H1 (cell line): ENCODE measurements at regions not wholly inside any gene's neighbourhood (a gene's known extent, or its start where the extent isn't known, plus 50 kb on each side); places are given as distances from the start of the nearest gene placed in this dataset.

Experiments
- CTCF ChIA-PET: fragments of 300-600 bp; sonication (Branson Sonifier 250); formaldehyde crosslinking; loops from one replicate; lab custom pipeline; 2021; ENCODE audit not compliant: partially characterized antibody; lab: Charles Lee
- POLR2A ChIA-PET: fragments of 300-600 bp; sonication (Branson Sonifier 250); formaldehyde crosslinking; loops from one replicate; lab custom pipeline; 2021; ENCODE audit warnings: inconsistent platforms; ENCODE audit not compliant: partially characterized antibody; lab: Charles Lee
- DNase-seq, 2 experiments: peaks; one replicate each; pipeline versions ENCODE4 v3.0.0 to v3.0.0-alpha.2; 2010 to 2022; ENCODE audit warnings: low spot score in 2 of 2, low read depth in 1 of 2, mixed read lengths in 1 of 2
- FAIRE-seq: peaks from 2 replicates; lab custom pipeline; 2011; peaks lifted over from hg19 to GRCh38; lab: Jason Lieb, UNC
- H2AFZ ChIP-seq: 2 replicates; pipeline ENCODE4 v1.8.1; 2012; ENCODE audit warnings: low read length, inconsistent platforms
- H2AK5ac ChIP-seq: 2 replicates; pipeline ENCODE4 v1.6.1; 2013; ENCODE audit warnings: low read depth, low read length
- H2BK120ac ChIP-seq: replicated peaks from 2 replicates; pipeline ENCODE3; 2013; ENCODE audit warnings: low read depth, low read length, inconsistent platforms
- H2BK12ac ChIP-seq: 2 replicates; pipeline ENCODE4 v1.6.1; 2013; ENCODE audit warnings: low read depth, low read length
- H2BK15ac ChIP-seq: 2 replicates; pipeline ENCODE4 v1.6.1; 2013; ENCODE audit warnings: low read length
- H2BK20ac ChIP-seq: 2 replicates; pipeline ENCODE4 v1.6.1; 2013; ENCODE audit warnings: low read length
- H2BK5ac ChIP-seq: 2 replicates; pipeline ENCODE4 v1.6.1; 2013; ENCODE audit warnings: low read depth, low read length
- H3K14ac ChIP-seq: 2 replicates; pipeline ENCODE4 v1.6.1; 2013; ENCODE audit warnings: inconsistent platforms; ENCODE audit not compliant: insufficient read length
- H3K18ac ChIP-seq: 2 replicates; pipeline ENCODE4 v1.6.1; 2013; ENCODE audit warnings: low read length; ENCODE audit errors: extremely low read depth
- H3K23ac ChIP-seq: 2 replicates; pipeline ENCODE4 v1.6.1; 2013; ENCODE audit warnings: inconsistent platforms; ENCODE audit not compliant: insufficient read length
- H3K23me2 ChIP-seq: 2 replicates; pipeline ENCODE4 v1.6.1; 2013; ENCODE audit warnings: low read depth, low read length
- H3K27ac ChIP-seq: 2 replicates; pipeline ENCODE4 v1.6.1; 2011; ENCODE audit warnings: low read depth, low read length, inconsistent platforms
- H3K27me3 ChIP-seq, 4 experiments: replicated peaks in 1 of 4; 1 replicate in 1 of 4; 2 replicates in 3 of 4; pipeline versions ENCODE4 v1.6.1 to v1.8.1; 2011 to 2013; ENCODE audit warnings: low read length in 3 of 4, mild to moderate bottlenecking in 3 of 4, inconsistent platforms in 2 of 4, mixed read lengths in 2 of 4, moderate library complexity in 1 of 4; ENCODE audit not compliant: control insufficient read depth in 3 of 4, insufficient read depth in 3 of 4; ENCODE audit errors: extremely low read depth in 1 of 4
- H3K36me3 ChIP-seq, 4 experiments: 2 replicates each; pipeline versions ENCODE4 v1.6.1 to v1.8.1; 2011 to 2013; ENCODE audit warnings: mild to moderate bottlenecking in 4 of 4, low read length in 3 of 4, moderate library complexity in 2 of 4, control low read depth in 1 of 4, inconsistent platforms in 1 of 4; ENCODE audit not compliant: insufficient read depth in 4 of 4, control insufficient read depth in 2 of 4
- H3K4ac ChIP-seq: replicated peaks from 2 replicates; pipeline ENCODE3; 2013; ENCODE audit warnings: low read length, low read depth, mixed read lengths, inconsistent platforms; ENCODE audit not compliant: insufficient read length
- H3K4me1 ChIP-seq, 4 experiments: replicated peaks in 1 of 4; 1 replicate in 1 of 4; 2 replicates in 3 of 4; pipeline versions ENCODE4 v1.6.1 to v1.8.1; 2011 to 2013; ENCODE audit warnings: low read length in 3 of 4, inconsistent platforms in 2 of 4, mixed read lengths in 1 of 4; ENCODE audit not compliant: insufficient read depth in 4 of 4, control insufficient read depth in 3 of 4
- H3K4me2 ChIP-seq, 2 experiments: 2 replicates each; pipeline versions ENCODE4 v1.6.1 to v1.8.1; 2011 to 2013; ENCODE audit warnings: low read depth in 2 of 2, low read length in 2 of 2, control low read depth in 1 of 2, inconsistent platforms in 1 of 2, mild to moderate bottlenecking in 1 of 2; ENCODE audit not compliant: insufficient read depth in 1 of 2
- H3K4me3 ChIP-seq, 4 experiments: fragments of 200-600, 300-600 bp in 1 of 4; sonication (generic), shearing (Covaris generic), sonication (Bioruptor Twin) in 1 of 4; 2 replicates each; pipeline versions ENCODE4 v1.5.1 to v1.8.1; 2011 to 2016; ENCODE audit warnings: low read length in 4 of 4, low read depth in 3 of 4, control low read depth in 2 of 4, inconsistent platforms in 2 of 4, mild to moderate bottlenecking in 2 of 4, mixed read lengths in 1 of 4, moderate library complexity in 1 of 4; ENCODE audit not compliant: insufficient read depth in 2 of 4; ENCODE audit errors: extremely low read depth in 1 of 4
- H3K56ac ChIP-seq: replicated peaks from 2 replicates; pipeline ENCODE3; 2013; ENCODE audit warnings: low read depth, mild to moderate bottlenecking, mixed read lengths, low read length, inconsistent platforms; ENCODE audit not compliant: insufficient read length
- H3K79me1 ChIP-seq: 2 replicates; pipeline ENCODE4 v1.6.1; 2013; ENCODE audit warnings: low read depth, low read length, control low read depth
- H3K79me2 ChIP-seq, 2 experiments: 2 replicates each; pipeline versions ENCODE4 v1.6.1 to v1.8.1; 2012 to 2013; ENCODE audit warnings: low read length in 2 of 2, mild to moderate bottlenecking in 2 of 2, inconsistent platforms in 1 of 2; ENCODE audit not compliant: insufficient read depth in 2 of 2, control insufficient read depth in 1 of 2
- H3K9ac ChIP-seq, 4 experiments: replicated peaks in 1 of 4; 1 replicate in 1 of 4; 2 replicates in 3 of 4; pipeline versions ENCODE4 v1.6.1 to v1.8.1; 2011 to 2013; ENCODE audit warnings: low read depth in 3 of 4, low read length in 3 of 4, control low read depth in 2 of 4, mild to moderate bottlenecking in 2 of 4, moderate library complexity in 2 of 4, inconsistent platforms in 1 of 4; ENCODE audit errors: extremely low read depth in 1 of 4
- H3K9me3 ChIP-seq, 2 experiments: 2 replicates each; pipeline versions ENCODE4 v1.6.1 to v1.8.1; 2012 to 2013; ENCODE audit warnings: mild to moderate bottlenecking in 2 of 2, moderate library complexity in 2 of 2, control low read depth in 1 of 2, inconsistent platforms in 1 of 2, low read depth in 1 of 2, low read length in 1 of 2, mixed read lengths in 1 of 2; ENCODE audit not compliant: insufficient read depth in 2 of 2
- H4K20me1 ChIP-seq, 2 experiments: replicated peaks in 1 of 2; 2 replicates each; pipeline versions ENCODE3 to v1.8.1; 2011 to 2013; ENCODE audit warnings: inconsistent platforms in 2 of 2, low read length in 2 of 2, mild to moderate bottlenecking in 1 of 2; ENCODE audit not compliant: insufficient read depth in 2 of 2, control insufficient read depth in 1 of 2
- H4K5ac ChIP-seq: 2 replicates; pipeline ENCODE4 v1.6.1; 2013; ENCODE audit warnings: low read length, low read depth, mixed read lengths, inconsistent platforms; ENCODE audit not compliant: insufficient read length
- H4K8ac ChIP-seq: 2 replicates; pipeline ENCODE4 v1.8.0; 2013; ENCODE audit warnings: mild to moderate bottlenecking, moderate library complexity, low read length, inconsistent platforms; ENCODE audit not compliant: insufficient read depth; ENCODE audit errors: extremely low read depth
- H4K91ac ChIP-seq: replicated peaks from 2 replicates; pipeline ENCODE3; 2013; ENCODE audit warnings: low read length, mixed read lengths, inconsistent platforms; ENCODE audit not compliant: insufficient read length
- CBX8 ChIP-seq: fragments of 300-800, 300-1000 bp; sonication (generic); IDR thresholded peaks from 2 replicates; pipeline ENCODE4 v1.7.1; 2016; ENCODE audit warnings: low read depth, low read length, borderline replicate concordance
- E2F6 ChIP-seq: IDR thresholded peaks from 2 replicates; pipeline ENCODE4 v1.6.1; 2012; ENCODE audit warnings: inconsistent platforms
- EZH2 ChIP-seq: fragments of 200-600 bp; sonication (generic); IDR thresholded peaks from 2 replicates; pipeline ENCODE4 v1.7.1; 2012; ENCODE audit warnings: low read depth, mild to moderate bottlenecking, moderate library complexity, low read length, inconsistent platforms; ENCODE audit not compliant: severe bottlenecking
- GABPA ChIP-seq: IDR thresholded peaks from 2 replicates; pipeline ENCODE4 v1.6.1; 2011; ENCODE audit warnings: mild to moderate bottlenecking, low read length, moderate library complexity, borderline replicate concordance; ENCODE audit not compliant: insufficient read depth
- KDM4A ChIP-seq: IDR thresholded peaks from one replicate; pipeline ENCODE4 v1.7.1; 2012; ENCODE audit warnings: low read depth, mild to moderate bottlenecking, moderate library complexity, low read length, inconsistent platforms; ENCODE audit not compliant: severe bottlenecking
- NANOG ChIP-seq: IDR thresholded peaks from 2 replicates; pipeline ENCODE4 v1.6.1; 2011; ENCODE audit warnings: low read length, low read depth, mild to moderate bottlenecking, inconsistent platforms; ENCODE audit not compliant: insufficient read depth, poor library complexity, severe bottlenecking
- POLR2AphosphoS5 ChIP-seq: IDR thresholded peaks from 2 replicates; pipeline ENCODE4 v1.6.1; 2011; ENCODE audit warnings: low read depth, low read length
- SIX5 ChIP-seq: IDR thresholded peaks from 2 replicates; pipeline ENCODE4 v1.6.1; 2011; ENCODE audit warnings: mild to moderate bottlenecking, low read depth, low read length
- YY1 ChIP-seq: IDR thresholded peaks from 2 replicates; pipeline ENCODE4 v1.6.1; 2011; ENCODE audit warnings: low read depth, mild to moderate bottlenecking, low read length
- ZNF274 ChIP-seq: IDR thresholded peaks from 2 replicates; pipeline ENCODE4 v1.7.0; 2012; ENCODE audit warnings: low read length, borderline replicate concordance; ENCODE audit errors: extremely low read depth
- WGBS, 2 experiments: shearing (Covaris generic) in 1 of 2; methylation state at CpG; one replicate each; pipeline versions ENCODE4 v1.1.6 to v1.1.7; 2013 to 2015; ENCODE audit warnings: low lambda C conversion rate in 2 of 2, mixed read lengths in 2 of 2, inconsistent platforms in 1 of 2, low coverage in 1 of 2, missing lambda C conversion rate in 1 of 2; ENCODE audit not compliant: insufficient replicate concordance in 2 of 2, insufficient coverage in 1 of 2, insufficient read length in 1 of 2; ENCODE audit errors: extremely low coverage in 1 of 2, missing lambda C conversion rate in 1 of 2; 5-methylcytosine and 5-hydroxymethylcytosine counted together
- TF ChIP-seq, protein P1 (sequence below): IDR thresholded peaks from 2 replicates; pipeline ENCODE4 v1.6.1; 2012; ENCODE audit warnings: low read length, inconsistent platforms

GRCh38 chr18:71986351-71987050, 557.6 kb downstream of the CBLN2 start:
- Histone ChIP-seq H2BK15ac (no peak overlapping the region), H3K9me3 (peaks cover 54 to 59% of the 10 kb centered on the region in 2 experiments), H3K9ac (no peak overlapping the region), H3K23ac (no peak overlapping the region), H4K8ac (no peak overlapping the region), H2AFZ (no peak overlapping the region), H3K79me1 (no peaks in the 10 kb centered on the region), H2BK120ac (no peak overlapping the region), H3K4ac (no peak overlapping the region), H3K27me3 (no peaks in the 10 kb centered on the region), H4K5ac (no peak overlapping the region), H2BK20ac (no peak overlapping the region), H3K27ac (no peak overlapping the region), H3K4me1 (no peaks in the 10 kb centered on the region), H2BK5ac (no peak overlapping the region), H3K14ac (no peak overlapping the region), H4K20me1 (no peaks in the 10 kb centered on the region), H2BK12ac (no peak overlapping the region), H3K23me2 (no peaks in the 10 kb centered on the region), H3K18ac (no peak overlapping the region), H4K91ac (no peak overlapping the region), H3K36me3 (no peaks in the 10 kb centered on the region), H3K56ac (no peak overlapping the region), H3K4me2 (no peak overlapping the region), H3K79me2 (no peaks in the 10 kb centered on the region), H3K4me3 (no peak overlapping the region), H2AK5ac (no peak overlapping the region)
- POLR2A ChIA-PET = no interaction called here
- 57% methylated on average over 2 of the region's 2 CpGs; no CpG with 5 or more reads in 1 of the 2 experiments for WGBS, 2 experiments
- CTCF ChIA-PET = no interaction called here
- FAIRE-seq (no peak), DNase-seq (no peak)
- TF ChIP-seq EZH2 (no peak), GABPA (no peak), E2F6 (no peak), YY1 (no peak), POLR2AphosphoS5 (no peak), ZNF274 (no peak), SIX5 (no peak), NANOG (no peak), KDM4A (no peak), CBX8 (no peak)
- TF ChIP-seq, protein P1, sequence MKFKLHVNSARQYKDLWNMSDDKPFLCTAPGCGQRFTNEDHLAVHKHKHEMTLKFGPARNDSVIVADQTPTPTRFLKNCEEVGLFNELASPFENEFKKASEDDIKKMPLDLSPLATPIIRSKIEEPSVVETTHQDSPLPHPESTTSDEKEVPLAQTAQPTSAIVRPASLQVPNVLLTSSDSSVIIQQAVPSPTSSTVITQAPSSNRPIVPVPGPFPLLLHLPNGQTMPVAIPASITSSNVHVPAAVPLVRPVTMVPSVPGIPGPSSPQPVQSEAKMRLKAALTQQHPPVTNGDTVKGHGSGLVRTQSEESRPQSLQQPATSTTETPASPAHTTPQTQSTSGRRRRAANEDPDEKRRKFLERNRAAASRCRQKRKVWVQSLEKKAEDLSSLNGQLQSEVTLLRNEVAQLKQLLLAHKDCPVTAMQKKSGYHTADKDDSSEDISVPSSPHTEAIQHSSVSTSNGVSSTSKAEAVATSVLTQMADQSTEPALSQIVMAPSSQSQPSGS = no peak
